Neural crest cell (in vitro differentiated cells): ENCODE measurements at regions not wholly inside any gene's neighbourhood (a gene's known extent, or its start where the extent isn't known, plus 50 kb on each side); places are given as distances from the start of the nearest gene placed in this dataset.

Source experiments
- DNase-seq: peaks from one replicate; pipeline ENCODE4 v3.0.0; 2021; ENCODE audit warnings: low read depth, mixed read lengths, low spot score
- H3K27ac Mint-ChIP-seq: one replicate; pipeline ENCODE4 v1.8.0; 2021; ENCODE audit warnings: mild to moderate bottlenecking, mixed read lengths; ENCODE audit not compliant: unreplicated experiment
- H3K27me3 Mint-ChIP-seq: 2 replicates; pipeline ENCODE4 v1.8.0; 2021; ENCODE audit warnings: low read depth, mild to moderate bottlenecking, mixed read lengths
- H3K36me3 Mint-ChIP-seq: 2 replicates; pipeline ENCODE4 v1.8.0; 2021; ENCODE audit warnings: low read depth, mild to moderate bottlenecking, mixed read lengths
- H3K4me1 Mint-ChIP-seq: 2 replicates; pipeline ENCODE4 v1.8.0; 2021; ENCODE audit warnings: mixed read lengths
- H3K4me3 Mint-ChIP-seq: one replicate; pipeline ENCODE4 v1.8.0; 2021; ENCODE audit warnings: mild to moderate bottlenecking, mixed read lengths
- H3K9me3 Mint-ChIP-seq: 2 replicates; pipeline ENCODE4 v1.8.0; 2021; ENCODE audit warnings: mixed read lengths
- TF ChIP-seq, protein P1 (sequence below): fragments of 200-600 bp; sonication (generic); conservative IDR thresholded peaks from 2 replicates; pipeline ENCODE4 v1.5.0; 2021; ENCODE audit warnings: antibody characterized with exemption, mild to moderate bottlenecking

DNA sequence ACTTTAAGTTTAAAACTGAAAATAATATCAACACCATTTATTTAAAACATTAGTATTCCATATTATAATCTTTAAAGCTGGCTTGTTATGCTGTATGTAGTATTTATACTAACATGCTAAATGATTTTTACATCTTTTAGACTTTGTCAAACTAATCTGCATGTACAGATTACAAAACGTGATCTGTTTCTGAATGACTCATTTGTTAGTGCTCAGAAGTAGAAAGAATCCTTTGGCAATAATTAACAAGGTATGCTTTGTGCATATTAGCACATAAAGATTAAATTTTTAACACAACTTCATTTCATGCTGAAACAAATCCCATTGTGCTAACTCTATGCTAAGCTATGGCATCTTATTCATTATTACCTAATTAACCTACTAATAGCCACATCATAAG lies 242.4 kb downstream of the BARHL2 start:
- no peak overlapping the region for H3K27ac Mint-ChIP-seq
- no peak overlapping the region for H3K4me3 Mint-ChIP-seq
- no peaks in the 10 kb centered on the region for H3K27me3 Mint-ChIP-seq
- peaks cover 10% of the 10 kb centered on the region for H3K4me1 Mint-ChIP-seq
- DNase-seq: no peak
- TF ChIP-seq, protein P1, sequence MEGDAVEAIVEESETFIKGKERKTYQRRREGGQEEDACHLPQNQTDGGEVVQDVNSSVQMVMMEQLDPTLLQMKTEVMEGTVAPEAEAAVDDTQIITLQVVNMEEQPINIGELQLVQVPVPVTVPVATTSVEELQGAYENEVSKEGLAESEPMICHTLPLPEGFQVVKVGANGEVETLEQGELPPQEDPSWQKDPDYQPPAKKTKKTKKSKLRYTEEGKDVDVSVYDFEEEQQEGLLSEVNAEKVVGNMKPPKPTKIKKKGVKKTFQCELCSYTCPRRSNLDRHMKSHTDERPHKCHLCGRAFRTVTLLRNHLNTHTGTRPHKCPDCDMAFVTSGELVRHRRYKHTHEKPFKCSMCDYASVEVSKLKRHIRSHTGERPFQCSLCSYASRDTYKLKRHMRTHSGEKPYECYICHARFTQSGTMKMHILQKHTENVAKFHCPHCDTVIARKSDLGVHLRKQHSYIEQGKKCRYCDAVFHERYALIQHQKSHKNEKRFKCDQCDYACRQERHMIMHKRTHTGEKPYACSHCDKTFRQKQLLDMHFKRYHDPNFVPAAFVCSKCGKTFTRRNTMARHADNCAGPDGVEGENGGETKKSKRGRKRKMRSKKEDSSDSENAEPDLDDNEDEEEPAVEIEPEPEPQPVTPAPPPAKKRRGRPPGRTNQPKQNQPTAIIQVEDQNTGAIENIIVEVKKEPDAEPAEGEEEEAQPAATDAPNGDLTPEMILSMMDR: no peak
- no peaks in the 10 kb centered on the region for H3K36me3 Mint-ChIP-seq
- H3K9me3 Mint-ChIP-seq: no peaks in the 10 kb centered on the region

DNA sequence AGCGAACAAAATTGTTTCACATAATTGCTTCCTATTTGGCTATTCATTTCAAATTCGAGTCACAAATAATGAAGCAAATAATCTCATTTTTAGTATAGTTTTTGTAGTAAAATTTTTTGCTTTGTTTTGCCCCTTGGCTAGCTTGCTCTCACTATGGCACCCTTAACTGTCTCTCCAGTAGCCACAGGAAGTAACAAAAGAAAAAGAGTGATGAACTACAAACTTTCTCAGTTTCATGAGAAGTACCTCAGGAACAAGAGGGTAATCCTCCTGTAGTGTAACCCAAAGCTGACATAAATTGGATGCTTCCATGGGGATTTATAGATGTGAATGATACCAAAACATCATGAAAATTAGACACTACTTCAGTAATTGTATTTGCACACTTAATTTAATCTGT lies 242.9 kb downstream of the BARHL2 start:
- Mint-ChIP-seq H3K27me3 (no peaks in the 10 kb centered on the region), H3K36me3 (no peaks in the 10 kb centered on the region), H3K4me1 (peaks cover 10% of the 10 kb centered on the region), H3K27ac (no peak overlapping the region), H3K9me3 (no peaks in the 10 kb centered on the region), H3K4me3 (no peak overlapping the region)
- TF ChIP-seq, protein P1: no peak
- DNase-seq: no peak

DNA sequence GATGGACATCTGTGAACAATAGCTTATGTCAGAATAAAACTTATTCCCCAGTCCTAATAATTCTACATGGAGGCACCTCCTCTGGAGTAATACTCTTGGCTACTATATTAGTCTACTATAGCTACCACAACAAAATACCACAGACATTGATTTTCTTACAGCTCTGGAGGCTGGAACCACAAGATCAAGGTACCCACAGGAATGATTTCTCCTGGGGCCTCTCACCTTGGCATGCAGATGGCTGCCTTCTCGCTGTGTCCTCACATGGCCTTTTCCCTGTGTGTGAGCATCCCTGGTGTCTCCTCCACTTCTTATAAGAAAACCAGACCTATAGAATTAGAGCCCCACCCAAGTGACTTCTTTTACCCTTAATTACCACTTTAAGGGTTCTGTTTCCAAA lies 244.3 kb downstream of the BARHL2 start:
- TF ChIP-seq, protein P1: no peak
- Mint-ChIP-seq H3K9me3 (no peaks in the 10 kb centered on the region), H3K4me3 (no peak overlapping the region), H3K4me1 (peaks cover 10% of the 10 kb centered on the region), H3K27me3 (no peaks in the 10 kb centered on the region), H3K36me3 (no peaks in the 10 kb centered on the region), H3K27ac (no peak overlapping the region)
- DNase-seq: no peak

DNA sequence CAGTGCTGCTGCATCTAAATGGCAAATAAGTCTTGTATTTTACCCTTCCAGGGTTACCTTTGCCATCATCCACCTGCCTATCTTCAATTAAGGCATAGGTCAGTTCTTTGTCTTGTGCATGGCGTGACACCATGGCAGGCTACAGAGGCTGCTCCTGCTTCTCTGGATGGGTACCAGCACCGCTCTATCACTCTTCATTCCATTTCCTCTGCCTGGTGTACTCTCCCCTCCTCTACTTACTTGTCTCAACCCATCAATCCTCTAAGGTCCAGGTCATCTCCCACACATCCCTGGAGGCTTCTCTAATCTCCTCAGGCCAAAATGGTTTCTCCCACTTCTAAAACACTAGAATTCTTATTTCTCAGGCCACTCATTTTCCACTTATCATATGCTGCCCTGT lies 257.5 kb downstream of the BARHL2 start:
- H3K27me3 Mint-ChIP-seq: no peaks in the 10 kb centered on the region
- H3K9me3 Mint-ChIP-seq: no peaks in the 10 kb centered on the region
- no peak for DNase-seq
- H3K36me3 Mint-ChIP-seq: no peaks in the 10 kb centered on the region
- TF ChIP-seq, protein P1: no peak
- no peak overlapping the region for H3K27ac Mint-ChIP-seq
- no peaks in the 10 kb centered on the region for H3K4me1 Mint-ChIP-seq
- no peak overlapping the region for H3K4me3 Mint-ChIP-seq

DNA sequence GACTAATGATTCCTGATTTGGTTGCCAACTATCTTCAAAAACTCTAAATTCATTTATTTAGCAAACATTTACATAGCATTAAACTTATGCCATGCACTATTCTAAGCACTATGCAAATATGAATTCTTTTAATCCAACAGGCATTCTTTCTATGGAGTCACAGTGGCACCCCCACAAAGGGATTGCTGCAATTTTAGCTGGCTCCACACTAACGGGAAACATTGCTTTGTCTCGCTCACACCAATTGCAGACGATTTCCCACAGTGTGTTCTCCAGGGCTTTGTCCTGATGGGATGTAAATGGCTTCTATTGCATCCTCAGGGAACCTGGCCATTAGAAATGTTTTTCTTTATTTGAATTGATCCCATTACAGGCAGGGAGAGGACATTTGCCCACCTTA lies 259.1 kb downstream of the BARHL2 start:
- no peak overlapping the region for H3K27ac Mint-ChIP-seq
- H3K4me3 Mint-ChIP-seq: no peak overlapping the region
- H3K27me3 Mint-ChIP-seq: no peaks in the 10 kb centered on the region
- no peaks in the 10 kb centered on the region for H3K9me3 Mint-ChIP-seq
- H3K4me1 Mint-ChIP-seq: no peaks in the 10 kb centered on the region
- DNase-seq: no peak
- no peaks in the 10 kb centered on the region for H3K36me3 Mint-ChIP-seq
- TF ChIP-seq, protein P1: no peak

DNA sequence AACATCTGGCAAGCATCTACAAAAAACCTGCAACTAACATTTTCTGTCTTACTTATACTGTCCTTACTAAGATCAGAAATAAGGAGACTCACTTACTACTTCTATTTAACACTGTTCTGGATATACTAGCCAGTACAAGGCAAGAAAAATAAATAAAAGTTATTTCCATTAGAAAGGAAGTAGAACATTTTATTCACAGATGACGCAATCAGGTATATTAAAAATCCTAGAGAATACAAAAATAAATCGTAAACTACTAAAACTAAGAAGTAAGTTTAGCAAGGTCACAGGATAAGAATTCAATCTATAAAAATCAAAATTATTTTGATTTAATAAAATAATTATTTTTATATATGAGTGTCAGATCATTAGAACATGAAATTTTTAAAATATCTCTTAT lies 264.6 kb downstream of the BARHL2 start:
- peaks cover 4% of the 10 kb centered on the region for H3K9me3 Mint-ChIP-seq
- no peak overlapping the region for H3K4me3 Mint-ChIP-seq
- H3K36me3 Mint-ChIP-seq: no peaks in the 10 kb centered on the region
- TF ChIP-seq, protein P1: no peak
- H3K27me3 Mint-ChIP-seq: no peaks in the 10 kb centered on the region
- no peak for DNase-seq
- H3K4me1 Mint-ChIP-seq: no peaks in the 10 kb centered on the region
- no peak overlapping the region for H3K27ac Mint-ChIP-seq
